Ovary (tissue), 3 donors: ENCODE measurements at regions not wholly inside any gene's neighbourhood (a gene's known extent, or its start where the extent isn't known, plus 50 kb on each side); places are given as distances from the start of the nearest gene placed in this dataset.

Experiments used
- CTCF ChIP-seq, 3 donors: fragments of 450-650 bp in 2 of 3; fragments of 200-600 bp in 1 of 3; IDR thresholded peaks; one replicate each; pipeline versions ENCODE4 v1.5.1 to v1.8.0; 2016 to 2022; ENCODE audit warnings: antibody characterized with exemption in 3 of 3, mild to moderate bottlenecking in 1 of 3
- POLR2A ChIP-seq: fragments of 450-650 bp; IDR thresholded peaks from one replicate; pipeline ENCODE4 v1.6.1; 2017; ENCODE audit warnings: antibody characterized with exemption, mild to moderate bottlenecking, moderate library complexity
- donor health status: DM: no; HTN: no; CAD: no.

GRCh38 chr7:130944997-130945396 lies 211.0 kb upstream of the KLF14 start:
- no peak for TF ChIP-seq CTCF (IDR thresholded peaks at IDR 0.05)
- TF ChIP-seq POLR2A: no peak
